Retinal pigment epithelial cell (primary cell): ENCODE measurements at regions not wholly inside any gene's neighbourhood (a gene's known extent, or its start where the extent isn't known, plus 50 kb on each side); places are given as distances from the start of the nearest gene placed in this dataset.

Experiments
- DNase-seq: peaks from one replicate; pipeline ENCODE4 v3.0.0-alpha.2; 2010; ENCODE audit warnings: low read depth
- H3K4me3 ChIP-seq: 2 replicates; pipeline ENCODE4 v1.5.1; 2011; ENCODE audit warnings: mild to moderate bottlenecking, low read length, control low read depth, moderate library complexity
- CTCF ChIP-seq: conservative IDR thresholded peaks from 2 replicates; pipeline ENCODE4 v1.5.1; 2011; ENCODE audit warnings: low read depth, low read length, control low read depth, inconsistent platforms

GRCh38 chr6:62681108-62681507 lies 395.1 kb upstream of the KHDRBS2 start:
- no peak for DNase-seq
- no peak for TF ChIP-seq CTCF
- H3K4me3 ChIP-seq, result no peak overlapping the region

- no peak overlapping the region for H3K4me3 ChIP-seq
- no peak for DNase-seq
- no peak for TF ChIP-seq CTCF
Measured at GRCh38 chr6:62672989-62673388, 387.0 kb upstream of the KHDRBS2 start.

GRCh38 chr6:62670490-62671223 lies 384.6 kb upstream of the KHDRBS2 start:
- DNase-seq, result no peak
- no peak overlapping the region for H3K4me3 ChIP-seq
- no peak for TF ChIP-seq CTCF

- TF ChIP-seq CTCF, result no peak
- H3K4me3 ChIP-seq, result no peak overlapping the region
- no peak for DNase-seq
Measured at GRCh38 chr6:62669831-62670230, 383.8 kb upstream of the KHDRBS2 start.

GRCh38 chr6:62652692-62653328 lies 366.8 kb upstream of the KHDRBS2 start:
- no peak for DNase-seq
- no peak overlapping the region for H3K4me3 ChIP-seq
- no peak for TF ChIP-seq CTCF

- DNase-seq, result no peak
- no peak for TF ChIP-seq CTCF
- no peak overlapping the region for H3K4me3 ChIP-seq
Measured at GRCh38 chr6:62645274-62645673, 359.2 kb upstream of the KHDRBS2 start.

- H3K4me3 ChIP-seq, result no peak overlapping the region
- TF ChIP-seq CTCF, result no peak
- DNase-seq, result no peak
Measured at GRCh38 chr6:62640749-62641148, 354.7 kb upstream of the KHDRBS2 start.
